Right atrium auricular region (tissue), 2 donors: ENCODE measurements at regions not wholly inside any gene's neighbourhood (a gene's known extent, or its start where the extent isn't known, plus 50 kb on each side); places are given as distances from the start of the nearest gene placed in this dataset.

ENCODE experiments used
- DNase-seq: peaks from one replicate; pipeline ENCODE4 v3.0.0-alpha.2; 2019; ENCODE audit warnings: low spot score
- H3K27ac ChIP-seq, 2 donors: fragments of 200-600 bp; sonication (generic); 1 replicate in 1 of 2; 2 replicates in 1 of 2; pipeline ENCODE4 v1.5.1; 2016 to 2019
- H3K27me3 ChIP-seq, 2 donors: fragments of 200-600 bp; sonication (generic); one replicate each; pipeline versions ENCODE4 v1.5.1 to v1.6.0; 2017 to 2019
- H3K36me3 ChIP-seq: fragments of 200-600 bp; sonication (generic); one replicate; pipeline ENCODE4 v1.5.1; 2016
- H3K4me1 ChIP-seq, 2 donors: fragments of 200-600 bp; sonication (generic); one replicate each; pipeline versions ENCODE4 v1.5.1 to v1.6.0; 2017 to 2019
- H3K4me3 ChIP-seq, 2 donors: fragments of 200-600 bp; sonication (generic); 1 replicate in 1 of 2; 2 replicates in 1 of 2; pipeline ENCODE4 v1.5.1; 2017 to 2019; ENCODE audit warnings: mild to moderate bottlenecking in 1 of 2, moderate library complexity in 1 of 2
- H3K9me3 ChIP-seq, 2 donors: fragments of 200-600 bp; sonication (generic); one replicate each; pipeline ENCODE4 v1.5.1; 2019
- CTCF ChIP-seq, 2 donors: fragments of 200-600 bp; sonication (generic); IDR thresholded peaks; one replicate each; pipeline ENCODE4 v1.5.1; 2019; ENCODE audit warnings: antibody characterized with exemption in 2 of 2

- no peak for TF ChIP-seq CTCF (IDR thresholded peaks at IDR 0.05)
- H3K4me1 ChIP-seq = no peaks in the 10 kb centered on the region
- H3K27me3 ChIP-seq = no peaks in the 10 kb centered on the region
- no peak overlapping the region for H3K4me3 ChIP-seq
- H3K36me3 ChIP-seq = no peaks in the 10 kb centered on the region
- no peak for DNase-seq
- no peak overlapping the region for H3K27ac ChIP-seq
- no peaks in the 10 kb centered on the region for H3K9me3 ChIP-seq
Measured at GRCh38 chr3:59335338-59335737, 285.5 kb upstream of the CFAP20DC start.

DNA sequence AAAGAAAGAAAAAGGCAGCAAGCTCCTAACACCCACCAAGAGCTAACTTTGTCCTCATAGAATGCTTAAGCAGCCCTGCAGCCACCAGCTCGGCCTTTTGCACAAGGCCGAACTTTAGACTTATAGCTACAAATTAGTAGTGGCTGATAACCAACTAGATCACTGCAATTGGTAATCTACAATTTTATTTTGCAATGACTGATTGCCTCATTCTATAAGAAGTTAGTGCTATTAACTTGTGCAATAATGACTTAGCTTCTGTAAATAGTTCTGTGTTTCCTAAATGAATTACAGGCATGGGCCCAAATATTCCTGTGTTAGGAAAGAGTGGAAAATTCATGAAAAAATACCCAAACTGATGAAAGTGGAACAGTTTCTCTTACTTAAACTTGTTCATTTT, 284.8 kb upstream of the CFAP20DC start:
- H3K27ac ChIP-seq = no peak overlapping the region
- no peaks in the 10 kb centered on the region for H3K27me3 ChIP-seq
- H3K9me3 ChIP-seq = no peaks in the 10 kb centered on the region
- no peaks in the 10 kb centered on the region for H3K36me3 ChIP-seq
- no peak for DNase-seq
- H3K4me3 ChIP-seq = no peak overlapping the region
- no peaks in the 10 kb centered on the region for H3K4me1 ChIP-seq
- no peak for TF ChIP-seq CTCF (IDR thresholded peaks at IDR 0.05)

DNA sequence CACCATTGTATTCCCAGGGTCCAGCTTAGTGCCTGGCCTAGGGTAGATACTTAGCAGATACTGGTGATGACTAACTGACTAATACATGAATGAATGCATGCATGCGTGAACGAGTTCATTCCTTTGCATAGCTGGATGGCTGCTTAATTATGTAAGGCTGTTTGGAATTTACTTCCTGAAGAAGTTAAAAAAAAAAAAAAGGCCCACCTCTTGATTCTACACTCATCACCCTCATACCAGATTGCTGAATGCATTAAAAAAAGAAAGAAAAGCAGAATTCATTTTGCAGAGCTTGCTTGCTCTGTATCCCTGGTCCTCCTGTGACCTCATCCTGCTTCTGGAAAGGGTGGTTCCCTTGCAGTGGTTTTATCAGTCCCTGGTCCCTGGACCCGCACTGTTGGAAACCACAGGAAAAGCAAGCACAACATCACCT, 277.6 kb upstream of the CFAP20DC start:
- no peak for DNase-seq
- no peaks in the 10 kb centered on the region for H3K4me1 ChIP-seq
- TF ChIP-seq CTCF (IDR thresholded peaks at IDR 0.05) = no peak
- H3K27ac ChIP-seq = no peak overlapping the region
- no peak overlapping the region for H3K4me3 ChIP-seq
- no peaks in the 10 kb centered on the region for H3K36me3 ChIP-seq
- H3K9me3 ChIP-seq = no peaks in the 10 kb centered on the region
- no peaks in the 10 kb centered on the region for H3K27me3 ChIP-seq

- H3K4me1 ChIP-seq = no peaks in the 10 kb centered on the region
- no peaks in the 10 kb centered on the region for H3K27me3 ChIP-seq
- H3K36me3 ChIP-seq = no peaks in the 10 kb centered on the region
- H3K27ac ChIP-seq = no peak overlapping the region
- H3K4me3 ChIP-seq = no peak overlapping the region
- no peak for DNase-seq
- no peak for TF ChIP-seq CTCF (IDR thresholded peaks at IDR 0.05)
- H3K9me3 ChIP-seq = no peaks in the 10 kb centered on the region
Measured at GRCh38 chr3:59326246-59327024, 276.6 kb upstream of the CFAP20DC start.

DNA sequence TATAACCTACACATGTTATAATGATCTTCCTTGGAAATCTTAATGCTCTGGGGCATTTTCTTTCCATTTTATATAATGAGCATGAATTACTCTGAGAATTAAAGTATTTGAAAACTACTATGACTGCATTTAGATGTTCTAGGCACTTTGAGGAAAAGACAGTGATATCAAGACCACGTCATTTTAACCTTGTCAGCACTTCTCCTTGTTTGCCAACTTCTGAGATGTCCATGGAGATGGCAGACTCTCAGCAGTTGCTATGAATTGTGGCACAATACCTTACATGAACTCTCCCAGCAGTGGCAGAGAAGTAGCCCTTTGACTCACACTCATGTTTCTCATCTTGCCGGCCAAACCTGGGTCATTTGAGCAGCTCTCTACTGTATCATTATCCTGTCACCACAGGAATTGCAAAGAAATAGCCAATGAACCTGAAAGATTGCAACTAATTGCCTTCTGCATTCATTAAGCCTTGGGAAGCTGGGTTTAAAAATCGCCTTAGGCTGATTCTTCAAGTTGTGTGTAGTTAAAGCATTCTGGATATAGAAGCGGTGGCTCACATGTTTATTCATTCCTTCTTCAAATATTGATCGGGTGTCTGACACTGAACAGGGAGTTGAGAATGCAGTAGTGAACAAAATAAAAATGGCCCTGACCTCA, 272.2 kb upstream of the CFAP20DC start:
- Histone ChIP-seq H3K4me1 (no peaks in the 10 kb centered on the region), H3K27ac (no peak overlapping the region), H3K4me3 (no peak overlapping the region), H3K36me3 (no peaks in the 10 kb centered on the region), H3K9me3 (no peaks in the 10 kb centered on the region), H3K27me3 (no peaks in the 10 kb centered on the region)
- TF ChIP-seq CTCF (IDR thresholded peaks at IDR 0.05) = no peak
- DNase-seq = no peak
